Liver (tissue), 3 donors: ENCODE measurements at regions not wholly inside any gene's neighbourhood (a gene's known extent, or its start where the extent isn't known, plus 50 kb on each side); places are given as distances from the start of the nearest gene placed in this dataset.

ENCODE experiments used
- EGR1 ChIP-seq, 2 donors: IDR thresholded peaks; 2 replicates each; pipeline ENCODE4 v1.6.1; 2016 to 2018; ENCODE audit warnings: antibody characterized with exemption in 2 of 2, low read depth in 2 of 2
- FOXA1 ChIP-seq: IDR thresholded peaks from 2 replicates; pipeline ENCODE4 v1.6.1; 2016; ENCODE audit warnings: antibody characterized with exemption
- GABPA ChIP-seq, 2 donors: IDR thresholded peaks in 1 of 2; conservative IDR thresholded peaks in 1 of 2; 2 replicates each; pipeline ENCODE4 v1.6.1; 2016; ENCODE audit warnings: antibody characterized with exemption in 2 of 2, mild to moderate bottlenecking in 1 of 2, moderate library complexity in 1 of 2
- HNF4A ChIP-seq, 2 donors: conservative IDR thresholded peaks; 2 replicates each; pipeline ENCODE4 v1.6.1; 2016; ENCODE audit warnings: antibody characterized with exemption in 2 of 2, mild to moderate bottlenecking in 2 of 2
- JUND ChIP-seq, 2 donors: IDR thresholded peaks; 2 replicates each; pipeline ENCODE4 v1.6.1; 2016; ENCODE audit warnings: antibody characterized with exemption in 2 of 2
- RAD21 ChIP-seq, 2 donors: IDR thresholded peaks; 2 replicates each; pipeline ENCODE4 v1.6.1; 2016; ENCODE audit warnings: antibody characterized with exemption in 2 of 2, mild to moderate bottlenecking in 2 of 2
- TAF1 ChIP-seq: conservative IDR thresholded peaks from 2 replicates; pipeline ENCODE4 v1.6.1; 2016; ENCODE audit warnings: antibody characterized with exemption, mild to moderate bottlenecking
- YY1 ChIP-seq: IDR thresholded peaks from 2 replicates; pipeline ENCODE4 v1.6.1; 2016; ENCODE audit warnings: antibody characterized with exemption, mild to moderate bottlenecking
- TF ChIP-seq, protein P1 (sequence below): fragments of 150-350 bp; IDR thresholded peaks from 2 replicates; pipeline ENCODE4 v1.5.1; 2017; ENCODE audit warnings: improper control_type of control experiment, low read depth, low read length; ENCODE audit not compliant: missing input control
- TF ChIP-seq, protein P2 (sequence below): IDR thresholded peaks from 2 replicates; pipeline ENCODE4 v1.6.1; 2016; ENCODE audit warnings: antibody characterized with exemption, mild to moderate bottlenecking
- TF ChIP-seq, protein P3 (sequence below): IDR thresholded peaks from 2 replicates; pipeline ENCODE4 v1.6.1; 2016; ENCODE audit warnings: antibody characterized with exemption
- TF ChIP-seq, protein P4 (sequence below): IDR thresholded peaks from 2 replicates; pipeline ENCODE4 v1.6.1; 2016; ENCODE audit warnings: antibody characterized with exemption
- donor health status: healthy.
- donor health status: healthy.

DNA sequence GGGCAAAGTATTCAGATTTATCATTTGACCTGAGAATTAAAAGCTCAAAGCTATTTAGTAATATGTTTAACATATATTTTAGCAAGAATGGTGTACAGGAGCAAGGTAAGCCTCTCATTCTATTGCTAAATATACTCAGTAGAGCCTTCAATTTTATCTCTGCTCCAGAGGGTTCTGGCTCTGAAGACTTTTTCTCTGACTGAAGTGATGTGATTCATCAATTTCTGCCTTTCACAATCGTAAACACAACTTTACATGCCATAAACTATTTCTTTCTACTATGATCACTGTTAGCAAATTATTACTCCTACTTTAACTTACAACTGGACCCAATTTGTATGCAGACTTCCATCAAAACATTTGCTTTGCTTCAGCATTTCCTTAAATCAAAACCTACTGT lies 315.0 kb upstream of the NDST4 start:
- no peak for TF ChIP-seq RAD21 (IDR thresholded peaks at IDR 0.05)
- TF ChIP-seq, protein P1, sequence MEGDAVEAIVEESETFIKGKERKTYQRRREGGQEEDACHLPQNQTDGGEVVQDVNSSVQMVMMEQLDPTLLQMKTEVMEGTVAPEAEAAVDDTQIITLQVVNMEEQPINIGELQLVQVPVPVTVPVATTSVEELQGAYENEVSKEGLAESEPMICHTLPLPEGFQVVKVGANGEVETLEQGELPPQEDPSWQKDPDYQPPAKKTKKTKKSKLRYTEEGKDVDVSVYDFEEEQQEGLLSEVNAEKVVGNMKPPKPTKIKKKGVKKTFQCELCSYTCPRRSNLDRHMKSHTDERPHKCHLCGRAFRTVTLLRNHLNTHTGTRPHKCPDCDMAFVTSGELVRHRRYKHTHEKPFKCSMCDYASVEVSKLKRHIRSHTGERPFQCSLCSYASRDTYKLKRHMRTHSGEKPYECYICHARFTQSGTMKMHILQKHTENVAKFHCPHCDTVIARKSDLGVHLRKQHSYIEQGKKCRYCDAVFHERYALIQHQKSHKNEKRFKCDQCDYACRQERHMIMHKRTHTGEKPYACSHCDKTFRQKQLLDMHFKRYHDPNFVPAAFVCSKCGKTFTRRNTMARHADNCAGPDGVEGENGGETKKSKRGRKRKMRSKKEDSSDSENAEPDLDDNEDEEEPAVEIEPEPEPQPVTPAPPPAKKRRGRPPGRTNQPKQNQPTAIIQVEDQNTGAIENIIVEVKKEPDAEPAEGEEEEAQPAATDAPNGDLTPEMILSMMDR = no peak
- TF ChIP-seq GABPA (IDR thresholded peaks at IDR 0.05 in 1 of 2, conservative IDR thresholded peaks at IDR 0.05 in 1 of 2) = no peak
- TF ChIP-seq TAF1 = no peak
- TF ChIP-seq, protein P2, sequence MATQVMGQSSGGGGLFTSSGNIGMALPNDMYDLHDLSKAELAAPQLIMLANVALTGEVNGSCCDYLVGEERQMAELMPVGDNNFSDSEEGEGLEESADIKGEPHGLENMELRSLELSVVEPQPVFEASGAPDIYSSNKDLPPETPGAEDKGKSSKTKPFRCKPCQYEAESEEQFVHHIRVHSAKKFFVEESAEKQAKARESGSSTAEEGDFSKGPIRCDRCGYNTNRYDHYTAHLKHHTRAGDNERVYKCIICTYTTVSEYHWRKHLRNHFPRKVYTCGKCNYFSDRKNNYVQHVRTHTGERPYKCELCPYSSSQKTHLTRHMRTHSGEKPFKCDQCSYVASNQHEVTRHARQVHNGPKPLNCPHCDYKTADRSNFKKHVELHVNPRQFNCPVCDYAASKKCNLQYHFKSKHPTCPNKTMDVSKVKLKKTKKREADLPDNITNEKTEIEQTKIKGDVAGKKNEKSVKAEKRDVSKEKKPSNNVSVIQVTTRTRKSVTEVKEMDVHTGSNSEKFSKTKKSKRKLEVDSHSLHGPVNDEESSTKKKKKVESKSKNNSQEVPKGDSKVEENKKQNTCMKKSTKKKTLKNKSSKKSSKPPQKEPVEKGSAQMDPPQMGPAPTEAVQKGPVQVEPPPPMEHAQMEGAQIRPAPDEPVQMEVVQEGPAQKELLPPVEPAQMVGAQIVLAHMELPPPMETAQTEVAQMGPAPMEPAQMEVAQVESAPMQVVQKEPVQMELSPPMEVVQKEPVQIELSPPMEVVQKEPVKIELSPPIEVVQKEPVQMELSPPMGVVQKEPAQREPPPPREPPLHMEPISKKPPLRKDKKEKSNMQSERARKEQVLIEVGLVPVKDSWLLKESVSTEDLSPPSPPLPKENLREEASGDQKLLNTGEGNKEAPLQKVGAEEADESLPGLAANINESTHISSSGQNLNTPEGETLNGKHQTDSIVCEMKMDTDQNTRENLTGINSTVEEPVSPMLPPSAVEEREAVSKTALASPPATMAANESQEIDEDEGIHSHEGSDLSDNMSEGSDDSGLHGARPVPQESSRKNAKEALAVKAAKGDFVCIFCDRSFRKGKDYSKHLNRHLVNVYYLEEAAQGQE = no peak
- TF ChIP-seq, protein P3, sequence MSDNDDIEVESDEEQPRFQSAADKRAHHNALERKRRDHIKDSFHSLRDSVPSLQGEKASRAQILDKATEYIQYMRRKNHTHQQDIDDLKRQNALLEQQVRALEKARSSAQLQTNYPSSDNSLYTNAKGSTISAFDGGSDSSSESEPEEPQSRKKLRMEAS = no peak
- TF ChIP-seq JUND (IDR thresholded peaks at IDR 0.05) = no peak
- no peak for TF ChIP-seq FOXA1
- TF ChIP-seq YY1 = no peak
- TF ChIP-seq EGR1 (IDR thresholded peaks at IDR 0.05; ENCODE audit: low read depth in 2 of 2) = no peak
- TF ChIP-seq, protein P4, sequence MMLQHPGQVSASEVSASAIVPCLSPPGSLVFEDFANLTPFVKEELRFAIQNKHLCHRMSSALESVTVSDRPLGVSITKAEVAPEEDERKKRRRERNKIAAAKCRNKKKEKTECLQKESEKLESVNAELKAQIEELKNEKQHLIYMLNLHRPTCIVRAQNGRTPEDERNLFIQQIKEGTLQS = no peak
- no peak for TF ChIP-seq HNF4A (conservative IDR thresholded peaks at IDR 0.05)
